RWPE2 (cell line): ENCODE measurements at regions not wholly inside any gene's neighbourhood (a gene's known extent, or its start where the extent isn't known, plus 50 kb on each side); places are given as distances from the start of the nearest gene placed in this dataset.

Source experiments
- ATAC-seq: fragments of 200-7000 bp; cut with Tn5 transposase; 3 replicates; pipeline ENCODE4 v1.9.1; 2021; ENCODE audit warnings: low read depth
- DNase-seq: peaks from one replicate; pipeline ENCODE4 v3.0.0-alpha.2; 2020; ENCODE audit warnings: low spot score
- H3K27ac ChIP-seq: fragments of 450-650 bp; 2 replicates; pipeline ENCODE4 v1.5.1; 2017; ENCODE audit warnings: mild to moderate bottlenecking; ENCODE audit not compliant: poor library complexity, severe bottlenecking
- H3K27me3 ChIP-seq: fragments of 250-450 bp; sonication (Bioruptor Pico); 2 replicates; pipeline ENCODE4 v1.5.1; 2021; ENCODE audit warnings: mild to moderate bottlenecking, moderate library complexity; ENCODE audit not compliant: insufficient read depth, poor library complexity, severe bottlenecking
- H3K36me3 ChIP-seq: fragments of 250-450 bp; sonication (Bioruptor Pico); 2 replicates; pipeline ENCODE4 v1.5.1; 2020; ENCODE audit warnings: low read depth, mild to moderate bottlenecking, moderate library complexity
- H3K4me1 ChIP-seq: fragments of 250-450 bp; sonication (Bioruptor Pico); 2 replicates; pipeline ENCODE4 v1.5.1; 2021; ENCODE audit warnings: mild to moderate bottlenecking, moderate library complexity; ENCODE audit not compliant: insufficient read depth, poor library complexity, severe bottlenecking
- H3K4me3 ChIP-seq: fragments of 250-450 bp; sonication (Bioruptor Pico); 2 replicates; pipeline ENCODE4 v1.5.1; 2021; ENCODE audit warnings: mild to moderate bottlenecking, moderate library complexity; ENCODE audit not compliant: severe bottlenecking
- H3K9me3 ChIP-seq: fragments of 250-450 bp; sonication (Bioruptor Pico); 2 replicates; pipeline ENCODE4 v1.5.1; 2021; ENCODE audit warnings: mild to moderate bottlenecking, moderate library complexity; ENCODE audit not compliant: severe bottlenecking
- CTCF ChIP-seq: fragments of 450-650 bp; IDR thresholded peaks from one replicate; pipeline ENCODE4 v1.5.1; 2017; ENCODE audit warnings: mild to moderate bottlenecking, moderate library complexity; ENCODE audit not compliant: poor library complexity, severe bottlenecking

- no peaks in the 10 kb centered on the region for H3K9me3 ChIP-seq
- DNase-seq = no peak
- TF ChIP-seq CTCF = no peak
- H3K36me3 ChIP-seq = no peaks in the 10 kb centered on the region
- no peak overlapping the region for H3K4me3 ChIP-seq
- no peaks in the 10 kb centered on the region for H3K27me3 ChIP-seq
- H3K27ac ChIP-seq = no peak overlapping the region
- no peaks in the 10 kb centered on the region for H3K4me1 ChIP-seq
- no peak for ATAC-seq
Measured at GRCh38 chr12:105704787-105705186, 374.3 kb downstream of the C12orf75 start.

- no peaks in the 10 kb centered on the region for H3K4me1 ChIP-seq
- no peaks in the 10 kb centered on the region for H3K36me3 ChIP-seq
- DNase-seq = no peak
Measured at GRCh38 chr12:105705235-105705634, 374.7 kb downstream of the C12orf75 start.

GRCh38 chr12:105705765-105706164 is 375.3 kb downstream of the C12orf75 start:
- Histone ChIP-seq H3K4me1 (no peaks in the 10 kb centered on the region), H3K36me3 (no peaks in the 10 kb centered on the region), H3K27me3 (no peaks in the 10 kb centered on the region), H3K9me3 (no peaks in the 10 kb centered on the region), H3K27ac (no peak overlapping the region), H3K4me3 (no peak overlapping the region)
- DNase-seq (no peak), ATAC-seq (no peak)
- TF ChIP-seq CTCF = peak; percentile 75

More at GRCh38 chr12:105705235-105705634, 374.7 kb downstream of the C12orf75 start:
- no peak for TF ChIP-seq CTCF
- Histone ChIP-seq H3K9me3 (no peaks in the 10 kb centered on the region), H3K4me3 (no peak overlapping the region), H3K27ac (no peak overlapping the region), H3K27me3 (no peaks in the 10 kb centered on the region)
- no peak for ATAC-seq

- peak; percentile 46 for ATAC-seq
- no peaks in the 10 kb centered on the region for H3K36me3 ChIP-seq
- H3K9me3 ChIP-seq = no peaks in the 10 kb centered on the region
- no peaks in the 10 kb centered on the region for H3K27me3 ChIP-seq
- TF ChIP-seq CTCF = no peak
- DNase-seq = no peak
- H3K4me1 ChIP-seq = no peaks in the 10 kb centered on the region
- H3K27ac ChIP-seq = no peak overlapping the region
- no peak overlapping the region for H3K4me3 ChIP-seq
Measured at GRCh38 chr12:105706321-105706972, 376.0 kb downstream of the C12orf75 start.

DNA sequence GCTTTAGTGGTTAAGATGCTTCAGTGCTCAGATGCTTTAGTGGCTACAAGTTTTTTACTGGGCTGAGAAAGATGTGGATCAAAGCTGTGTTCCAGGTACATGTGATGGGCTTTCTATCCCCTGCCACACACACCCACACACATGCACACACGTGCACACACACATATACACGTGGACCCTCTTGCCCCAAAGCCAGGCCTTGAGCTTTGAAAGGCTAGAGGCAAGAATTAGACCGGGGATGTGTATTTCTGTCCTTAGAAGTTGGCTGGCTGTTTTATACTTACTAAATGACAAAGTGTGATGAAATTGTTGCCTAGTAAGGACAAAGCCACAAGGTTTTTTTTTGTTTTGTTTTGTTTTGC is 376.5 kb downstream of the C12orf75 start:
- DNase-seq (no peak), ATAC-seq (no peak)
- Histone ChIP-seq H3K4me1 (no peaks in the 10 kb centered on the region), H3K27me3 (no peaks in the 10 kb centered on the region), H3K9me3 (no peaks in the 10 kb centered on the region), H3K36me3 (no peaks in the 10 kb centered on the region), H3K4me3 (no peak overlapping the region), H3K27ac (no peak overlapping the region)
- no peak for TF ChIP-seq CTCF
